Suprapubic skin (tissue), 3 donors: ENCODE measurements at regions not wholly inside any gene's neighbourhood (a gene's known extent, or its start where the extent isn't known, plus 50 kb on each side); places are given as distances from the start of the nearest gene placed in this dataset.

Experiments used
- CTCF ChIP-seq, 2 donors: fragments of 200-600 bp in 1 of 2; fragments of 450-650 bp in 1 of 2; sonication (generic) in 1 of 2; IDR thresholded peaks; one replicate each; pipeline ENCODE4 v1.5.1; 2016 to 2019; ENCODE audit warnings: antibody characterized with exemption in 2 of 2, mild to moderate bottlenecking in 1 of 2, moderate library complexity in 1 of 2
- POLR2A ChIP-seq, 2 donors: fragments of 450-650 bp; IDR thresholded peaks; one replicate each; pipeline ENCODE4 v1.6.1; 2017; ENCODE audit warnings: antibody characterized with exemption in 2 of 2, mild to moderate bottlenecking in 2 of 2, moderate library complexity in 2 of 2

GRCh38 chr1:98025858-98026257 lies 105.0 kb upstream of the DPYD start:
- TF ChIP-seq CTCF (IDR thresholded peaks at IDR 0.05) (no peak), POLR2A (IDR thresholded peaks at IDR 0.05) (no peak)
